Ishikawa (cell line): ENCODE measurements at regions not wholly inside any gene's neighbourhood (a gene's known extent, or its start where the extent isn't known, plus 50 kb on each side); places are given as distances from the start of the nearest gene placed in this dataset.

Experiments used
- CREB1 ChIP-seq: IDR thresholded peaks from 2 replicates; pipeline ENCODE4 v1.6.1; 2012; ENCODE audit warnings: low read depth
- EP300 ChIP-seq: IDR thresholded peaks from 2 replicates; pipeline ENCODE4 v1.6.1; 2012; ENCODE audit warnings: borderline replicate concordance
- RAD21 ChIP-seq: IDR thresholded peaks from 2 replicates; pipeline ENCODE4 v1.6.1; 2012; ENCODE audit warnings: low read depth
- TAF1 ChIP-seq: IDR thresholded peaks from 2 replicates; pipeline ENCODE4 v1.6.1; 2012; ENCODE audit warnings: low read depth, mild to moderate bottlenecking
- TCF12 ChIP-seq: IDR thresholded peaks from 2 replicates; pipeline ENCODE4 v1.6.1; 2012; ENCODE audit warnings: low read depth
- TEAD4 ChIP-seq: IDR thresholded peaks from 2 replicates; pipeline ENCODE4 v1.6.1; 2012
- YY1 ChIP-seq: IDR thresholded peaks from 2 replicates; pipeline ENCODE4 v1.6.1; 2012; ENCODE audit warnings: low read depth
- ZBTB7A ChIP-seq: IDR thresholded peaks from 2 replicates; pipeline ENCODE4 v1.6.1; 2012; ENCODE audit warnings: low read depth
- TF ChIP-seq, protein P1 (sequence below): IDR thresholded peaks from 2 replicates; pipeline ENCODE4 v1.6.1; 2012; ENCODE audit warnings: low read depth, mild to moderate bottlenecking
- TF ChIP-seq, protein P2 (sequence below): IDR thresholded peaks from 2 replicates; pipeline ENCODE4 v1.6.1; 2012
- TF ChIP-seq, protein P3 (sequence below): IDR thresholded peaks from 2 replicates; pipeline ENCODE4 v1.6.1; 2012

DNA sequence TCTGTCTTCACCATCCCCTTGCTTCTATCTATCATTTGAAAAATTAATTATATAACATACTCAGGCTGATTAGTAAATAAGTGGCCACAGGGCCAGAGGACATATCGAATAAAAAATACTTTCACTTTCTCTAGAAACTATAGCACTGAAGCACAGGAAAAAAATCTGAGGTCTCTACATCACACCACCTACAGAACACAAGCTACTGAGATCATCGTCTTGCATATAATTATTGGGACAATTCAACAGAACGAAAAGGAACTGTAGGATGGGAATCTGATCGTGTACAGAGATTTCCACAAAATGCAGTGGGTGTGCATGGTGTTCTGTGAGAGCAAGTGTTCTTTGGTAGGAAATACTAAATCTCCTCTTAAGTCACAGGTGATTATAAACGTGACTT, 289.6 kb upstream of the ERCC4 start:
- TF ChIP-seq, protein P1, sequence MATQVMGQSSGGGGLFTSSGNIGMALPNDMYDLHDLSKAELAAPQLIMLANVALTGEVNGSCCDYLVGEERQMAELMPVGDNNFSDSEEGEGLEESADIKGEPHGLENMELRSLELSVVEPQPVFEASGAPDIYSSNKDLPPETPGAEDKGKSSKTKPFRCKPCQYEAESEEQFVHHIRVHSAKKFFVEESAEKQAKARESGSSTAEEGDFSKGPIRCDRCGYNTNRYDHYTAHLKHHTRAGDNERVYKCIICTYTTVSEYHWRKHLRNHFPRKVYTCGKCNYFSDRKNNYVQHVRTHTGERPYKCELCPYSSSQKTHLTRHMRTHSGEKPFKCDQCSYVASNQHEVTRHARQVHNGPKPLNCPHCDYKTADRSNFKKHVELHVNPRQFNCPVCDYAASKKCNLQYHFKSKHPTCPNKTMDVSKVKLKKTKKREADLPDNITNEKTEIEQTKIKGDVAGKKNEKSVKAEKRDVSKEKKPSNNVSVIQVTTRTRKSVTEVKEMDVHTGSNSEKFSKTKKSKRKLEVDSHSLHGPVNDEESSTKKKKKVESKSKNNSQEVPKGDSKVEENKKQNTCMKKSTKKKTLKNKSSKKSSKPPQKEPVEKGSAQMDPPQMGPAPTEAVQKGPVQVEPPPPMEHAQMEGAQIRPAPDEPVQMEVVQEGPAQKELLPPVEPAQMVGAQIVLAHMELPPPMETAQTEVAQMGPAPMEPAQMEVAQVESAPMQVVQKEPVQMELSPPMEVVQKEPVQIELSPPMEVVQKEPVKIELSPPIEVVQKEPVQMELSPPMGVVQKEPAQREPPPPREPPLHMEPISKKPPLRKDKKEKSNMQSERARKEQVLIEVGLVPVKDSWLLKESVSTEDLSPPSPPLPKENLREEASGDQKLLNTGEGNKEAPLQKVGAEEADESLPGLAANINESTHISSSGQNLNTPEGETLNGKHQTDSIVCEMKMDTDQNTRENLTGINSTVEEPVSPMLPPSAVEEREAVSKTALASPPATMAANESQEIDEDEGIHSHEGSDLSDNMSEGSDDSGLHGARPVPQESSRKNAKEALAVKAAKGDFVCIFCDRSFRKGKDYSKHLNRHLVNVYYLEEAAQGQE, result no peak
- TF ChIP-seq TCF12 (no peak), RAD21 (no peak), TAF1 (no peak), YY1 (no peak), EP300 (no peak), ZBTB7A (no peak), TEAD4 (no peak), CREB1 (no peak)
- TF ChIP-seq, protein P2, sequence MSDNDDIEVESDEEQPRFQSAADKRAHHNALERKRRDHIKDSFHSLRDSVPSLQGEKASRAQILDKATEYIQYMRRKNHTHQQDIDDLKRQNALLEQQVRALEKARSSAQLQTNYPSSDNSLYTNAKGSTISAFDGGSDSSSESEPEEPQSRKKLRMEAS, result no peak
- TF ChIP-seq, protein P3, sequence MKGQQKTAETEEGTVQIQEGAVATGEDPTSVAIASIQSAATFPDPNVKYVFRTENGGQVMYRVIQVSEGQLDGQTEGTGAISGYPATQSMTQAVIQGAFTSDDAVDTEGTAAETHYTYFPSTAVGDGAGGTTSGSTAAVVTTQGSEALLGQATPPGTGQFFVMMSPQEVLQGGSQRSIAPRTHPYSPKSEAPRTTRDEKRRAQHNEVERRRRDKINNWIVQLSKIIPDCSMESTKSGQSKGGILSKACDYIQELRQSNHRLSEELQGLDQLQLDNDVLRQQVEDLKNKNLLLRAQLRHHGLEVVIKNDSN, result no peak
